Neuronal stem cell (in vitro differentiated cells): ENCODE measurements at regions not wholly inside any gene's neighbourhood (a gene's known extent, or its start where the extent isn't known, plus 50 kb on each side); places are given as distances from the start of the nearest gene placed in this dataset.

ENCODE experiments used
- DNase-seq: peaks from one replicate; pipeline ENCODE4 v3.0.0-alpha.2; 2013; ENCODE audit warnings: low spot score
- H2AFZ ChIP-seq: one replicate; pipeline ENCODE4 v1.6.1; 2013; ENCODE audit warnings: mild to moderate bottlenecking, low read length, inconsistent platforms
- H2AK5ac ChIP-seq: 2 replicates; pipeline ENCODE4 v1.6.1; 2013; ENCODE audit warnings: low read depth, mild to moderate bottlenecking, inconsistent platforms, low read length, moderate library complexity, mixed read lengths
- H2BK120ac ChIP-seq: 2 replicates; pipeline ENCODE4 v1.6.1; 2013; ENCODE audit warnings: low read depth, mild to moderate bottlenecking, inconsistent platforms, low read length, moderate library complexity, mixed read lengths
- H2BK12ac ChIP-seq: one replicate; pipeline ENCODE4 v1.6.1; 2013; ENCODE audit warnings: low read length, inconsistent platforms
- H2BK15ac ChIP-seq: 2 replicates; pipeline ENCODE4 v1.6.1; 2013; ENCODE audit warnings: mild to moderate bottlenecking, low read length, inconsistent platforms, mixed read lengths
- H2BK5ac ChIP-seq: one replicate; pipeline ENCODE4 v1.6.1; 2013; ENCODE audit warnings: inconsistent platforms, mild to moderate bottlenecking, low read length, moderate library complexity
- H3K14ac ChIP-seq: one replicate; pipeline ENCODE4 v1.6.1; 2013; ENCODE audit warnings: low read length, inconsistent platforms
- H3K18ac ChIP-seq: 2 replicates; pipeline ENCODE4 v1.6.1; 2013; ENCODE audit warnings: low read length, inconsistent platforms
- H3K23ac ChIP-seq: 2 replicates; pipeline ENCODE4 v1.6.1; 2013; ENCODE audit warnings: low read depth, mild to moderate bottlenecking, mixed read lengths, low read length, inconsistent platforms; ENCODE audit not compliant: poor library complexity
- H3K27ac ChIP-seq: replicated peaks from 3 replicates; pipeline ENCODE4 v1.5.1; 2013; ENCODE audit warnings: low read length, inconsistent platforms
- H3K27me3 ChIP-seq, 3 experiments: 2 replicates each; pipeline ENCODE4 v1.6.1; 2013; ENCODE audit warnings: low read length in 3 of 3, mild to moderate bottlenecking in 2 of 3, inconsistent platforms in 1 of 3, low read depth in 1 of 3, mixed read lengths in 1 of 3, moderate library complexity in 1 of 3; ENCODE audit not compliant: control insufficient read depth in 3 of 3, insufficient read depth in 3 of 3
- H3K36me3 ChIP-seq, 2 donors: replicated peaks in 1 of 2; 2 replicates each; pipeline ENCODE4 v1.6.1; 2013; ENCODE audit warnings: low read length in 2 of 2; ENCODE audit not compliant: control insufficient read depth in 2 of 2, insufficient read depth in 2 of 2
- H3K4ac ChIP-seq: 2 replicates; pipeline ENCODE4 v1.6.1; 2013; ENCODE audit warnings: inconsistent platforms, mild to moderate bottlenecking, low read length, moderate library complexity
- H3K4me1 ChIP-seq, 2 donors: 1 replicate in 1 of 2; 2 replicates in 1 of 2; pipeline ENCODE4 v1.6.1; 2013; ENCODE audit warnings: low read length in 2 of 2, low read depth in 1 of 2; ENCODE audit not compliant: control insufficient read depth in 2 of 2, insufficient read depth in 1 of 2
- H3K4me2 ChIP-seq: one replicate; pipeline ENCODE4 v1.6.1; 2013; ENCODE audit warnings: mild to moderate bottlenecking, low read length, inconsistent platforms; ENCODE audit not compliant: insufficient read depth, poor library complexity, severe bottlenecking
- H3K4me3 ChIP-seq, 2 donors: 2 replicates each; pipeline ENCODE4 v1.5.1; 2013; ENCODE audit warnings: low read length in 2 of 2, mild to moderate bottlenecking in 2 of 2, inconsistent platforms in 1 of 2, moderate library complexity in 1 of 2
- H3K79me1 ChIP-seq: one replicate; pipeline ENCODE4 v1.6.1; 2013; ENCODE audit warnings: low read depth, mild to moderate bottlenecking, inconsistent platforms, low read length, moderate library complexity
- H3K9ac ChIP-seq: one replicate; pipeline ENCODE4 v1.6.1; 2013; ENCODE audit warnings: mild to moderate bottlenecking, low read depth, low read length, inconsistent platforms; ENCODE audit not compliant: poor library complexity
- H3K9me3 ChIP-seq, 2 donors: replicated peaks in 1 of 2; 2 replicates each; pipeline versions ENCODE3 to v1.6.1; 2013; ENCODE audit warnings: low read length in 2 of 2, mild to moderate bottlenecking in 2 of 2, inconsistent platforms in 1 of 2, low read depth in 1 of 2, mixed read lengths in 1 of 2, moderate library complexity in 1 of 2; ENCODE audit not compliant: control insufficient read depth in 2 of 2, insufficient read depth in 1 of 2
- H4K8ac ChIP-seq: one replicate; pipeline ENCODE4 v1.6.1; 2013; ENCODE audit warnings: low read depth, mild to moderate bottlenecking, inconsistent platforms, low read length, moderate library complexity
- H4K91ac ChIP-seq: one replicate; pipeline ENCODE4 v1.6.1; 2013; ENCODE audit warnings: low read length, low read depth, mild to moderate bottlenecking, inconsistent platforms; ENCODE audit not compliant: poor library complexity
- WGBS, 2 donors: extraction: QIAGEN DNeasy Blood & Tissue Kit; methylation state at CpG; one replicate each; pipeline ENCODE4 v1.1.7; 2013; ENCODE audit warnings: missing lambda C conversion rate in 2 of 2, mixed read lengths in 1 of 2; ENCODE audit not compliant: insufficient read length in 2 of 2, insufficient replicate concordance in 1 of 2; ENCODE audit errors: extremely low coverage in 2 of 2; 5-methylcytosine and 5-hydroxymethylcytosine counted together

DNA sequence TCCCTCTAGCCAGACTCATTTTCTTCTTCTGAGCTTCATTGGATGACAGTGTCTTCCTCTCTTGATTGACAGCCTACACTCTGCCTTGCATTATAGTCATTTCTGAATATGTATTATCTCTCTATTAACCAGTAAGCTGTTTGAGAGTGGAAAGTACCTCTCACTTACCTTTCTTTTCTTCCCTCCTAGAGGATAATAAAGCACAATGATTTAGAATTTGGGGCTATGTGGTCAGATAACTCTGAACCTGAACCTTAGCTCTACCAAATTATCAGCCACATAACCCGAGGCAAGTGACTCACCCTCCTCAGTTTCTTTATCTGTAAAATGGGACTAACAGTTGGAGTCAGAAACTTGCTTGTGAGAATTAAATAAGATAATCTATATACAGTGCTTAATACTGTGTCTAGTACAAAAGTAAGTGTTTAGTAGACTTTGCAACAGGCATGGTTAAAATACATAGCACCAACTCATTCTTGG is 331.8 kb upstream of the TBL1XR1 start:
- H3K79me1 ChIP-seq: no peaks in the 10 kb centered on the region
- H3K9ac ChIP-seq: no peak overlapping the region
- H3K4me3 ChIP-seq: no peak overlapping the region
- no peak overlapping the region for H3K4ac ChIP-seq
- H3K14ac ChIP-seq: no peak overlapping the region
- no peak overlapping the region for H2BK120ac ChIP-seq
- H2AFZ ChIP-seq: no peak overlapping the region
- H3K4me1 ChIP-seq: peaks cover 0 to 4% of the 10 kb centered on the region in 2 donors
- H3K36me3 ChIP-seq: no peaks in the 10 kb centered on the region
- H2BK15ac ChIP-seq: no peak overlapping the region
- H3K9me3 ChIP-seq: peaks cover 0 to 35% of the 10 kb centered on the region in 2 donors
- H3K18ac ChIP-seq: no peak overlapping the region
- H3K27ac ChIP-seq: no peak overlapping the region
- H3K27me3 ChIP-seq: no peaks in the 10 kb centered on the region
- H2AK5ac ChIP-seq: no peak overlapping the region
- DNase-seq: no peak
- H2BK5ac ChIP-seq: no peak overlapping the region
- no peak overlapping the region for H3K23ac ChIP-seq
- WGBS, 2 donors: no CpG with 5 or more reads among the region's 1 CpG
- H4K8ac ChIP-seq: no peak overlapping the region
- H2BK12ac ChIP-seq: no peak overlapping the region
- no peak overlapping the region for H3K4me2 ChIP-seq
- H4K91ac ChIP-seq: no peak overlapping the region

DNA sequence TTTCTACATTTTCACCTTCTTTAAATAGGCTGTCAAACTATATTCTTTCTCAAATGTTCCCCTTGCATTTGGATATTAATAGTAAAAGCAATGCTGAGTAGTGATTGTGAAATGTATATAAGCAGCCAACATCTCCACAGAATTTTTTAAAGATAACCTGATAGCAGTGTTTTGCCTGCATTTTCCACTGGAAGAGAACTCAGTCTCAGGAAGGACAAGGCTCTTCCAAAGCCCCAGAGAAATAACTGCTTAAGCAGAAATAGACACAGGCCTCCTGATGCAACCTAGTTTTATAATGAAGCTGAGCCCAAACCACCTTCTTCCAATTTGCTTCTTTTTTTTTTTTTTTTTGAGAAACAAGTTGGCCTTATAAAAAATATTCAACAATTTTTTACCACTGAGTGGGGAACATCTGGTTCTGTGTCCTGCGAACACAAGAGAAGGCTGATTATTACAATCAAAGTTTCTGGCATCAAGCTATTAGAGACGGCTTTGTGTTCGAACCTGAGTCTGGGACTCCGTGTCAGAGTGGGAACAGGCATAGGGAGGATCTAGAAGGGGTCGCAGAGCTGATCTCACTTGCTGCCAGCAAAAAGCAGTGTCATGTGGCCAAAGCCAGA is 332.5 kb upstream of the TBL1XR1 start:
- Histone ChIP-seq H2BK5ac (no peak overlapping the region), H2BK15ac (no peak overlapping the region), H3K9ac (no peak overlapping the region), H3K4ac (peak overlapping the region; percentile 70), H3K4me3 (no peak overlapping the region), H3K79me1 (no peaks in the 10 kb centered on the region), H3K27ac (no peak overlapping the region), H3K9me3 (peaks cover 0 to 29% of the 10 kb centered on the region in 2 donors), H2AFZ (no peak overlapping the region), H3K4me2 (no peak overlapping the region), H3K14ac (no peak overlapping the region), H4K91ac (no peak overlapping the region), H2AK5ac (no peak overlapping the region), H2BK120ac (no peak overlapping the region), H2BK12ac (no peak overlapping the region), H3K4me1 (peaks cover 0 to 4% of the 10 kb centered on the region in 2 donors), H3K23ac (no peak overlapping the region), H3K36me3 (no peaks in the 10 kb centered on the region), H3K27me3 (no peaks in the 10 kb centered on the region), H4K8ac (no peak overlapping the region), H3K18ac (no peak overlapping the region)
- no peak for DNase-seq
- no CpG with 5 or more reads among the region's 5 CpGs for WGBS, 2 donors

DNA sequence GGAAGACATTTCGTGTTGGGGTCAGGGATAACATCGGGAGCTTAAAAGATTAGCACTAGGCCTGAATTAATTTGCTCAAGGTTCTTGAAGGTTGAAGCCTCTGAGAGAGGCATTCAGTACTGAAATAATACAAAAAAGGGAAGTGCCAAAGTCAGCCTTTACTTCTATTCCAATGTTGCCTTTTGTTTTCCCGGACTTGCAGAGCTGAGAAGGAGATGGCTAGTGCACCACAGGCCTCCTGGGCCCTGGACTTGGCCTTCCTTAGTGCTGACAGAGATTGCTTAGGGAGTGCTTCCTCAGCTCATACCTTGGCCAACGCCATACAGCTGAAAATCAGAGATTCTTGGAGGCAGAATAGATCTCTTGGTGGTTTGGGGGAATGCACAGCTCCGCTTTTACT is 333.6 kb upstream of the TBL1XR1 start:
- Histone ChIP-seq H3K9me3 (peaks cover 0 to 22% of the 10 kb centered on the region in 2 donors), H3K79me1 (no peaks in the 10 kb centered on the region), H2BK15ac (no peak overlapping the region), H3K4me3 (no peak overlapping the region), H3K9ac (no peak overlapping the region), H2AK5ac (no peak overlapping the region), H2BK120ac (no peak overlapping the region), H2BK5ac (no peak overlapping the region), H3K27ac (no peak overlapping the region), H4K91ac (no peak overlapping the region), H3K4me2 (no peak overlapping the region), H3K36me3 (no peaks in the 10 kb centered on the region), H3K14ac (no peak overlapping the region), H3K18ac (no peak overlapping the region), H3K23ac (no peak overlapping the region), H3K4ac (no peak overlapping the region), H2BK12ac (no peak overlapping the region), H3K4me1 (peaks cover 0 to 4% of the 10 kb centered on the region in 2 donors), H4K8ac (no peak overlapping the region), H2AFZ (peak overlapping the region; percentile 47), H3K27me3 (no peaks in the 10 kb centered on the region)
- WGBS, 2 donors: no CpG with 5 or more reads among the region's 5 CpGs
- DNase-seq: no peak

GRCh38 chr3:177536873-177537272 is 339.6 kb upstream of the TBL1XR1 start:
- no peak overlapping the region for H3K4me3 ChIP-seq
- DNase-seq: no peak
- no peak overlapping the region for H2BK120ac ChIP-seq
- H4K8ac ChIP-seq: no peak overlapping the region
- H3K18ac ChIP-seq: no peak overlapping the region
- no peak overlapping the region for H3K23ac ChIP-seq
- H3K4me1 ChIP-seq: peaks cover 0 to 20% of the 10 kb centered on the region in 2 donors
- H2BK5ac ChIP-seq: no peak overlapping the region
- no peak overlapping the region for H2AFZ ChIP-seq
- H3K27ac ChIP-seq: no peak overlapping the region
- H3K36me3 ChIP-seq: no peaks in the 10 kb centered on the region
- H3K27me3 ChIP-seq: no peaks in the 10 kb centered on the region
- WGBS, 2 donors: no CpG with 5 or more reads among the region's 2 CpGs
- H3K14ac ChIP-seq: no peak overlapping the region
- H2AK5ac ChIP-seq: no peak overlapping the region
- H2BK15ac ChIP-seq: no peak overlapping the region
- H3K9me3 ChIP-seq: no peaks in the 10 kb centered on the region
- H3K9ac ChIP-seq: no peak overlapping the region
- no peaks in the 10 kb centered on the region for H3K79me1 ChIP-seq
- no peak overlapping the region for H3K4me2 ChIP-seq
- no peak overlapping the region for H4K91ac ChIP-seq
- no peak overlapping the region for H3K4ac ChIP-seq
- H2BK12ac ChIP-seq: no peak overlapping the region
